ENCODE measurements at regions not wholly inside any gene's neighbourhood (a gene's known extent, or its start where the extent isn't known, plus 50 kb on each side); places are given as distances from the start of the nearest gene placed in this dataset.
A peak's percentile ranks its signal among the peaks of the same experiment; 100 is the strongest.
"Not testable (repeated sequence)": the region's sequence is repeated elsewhere in the genome, so short reads cannot be mapped to it uniquely, and the experiment has no call there.

DNA sequence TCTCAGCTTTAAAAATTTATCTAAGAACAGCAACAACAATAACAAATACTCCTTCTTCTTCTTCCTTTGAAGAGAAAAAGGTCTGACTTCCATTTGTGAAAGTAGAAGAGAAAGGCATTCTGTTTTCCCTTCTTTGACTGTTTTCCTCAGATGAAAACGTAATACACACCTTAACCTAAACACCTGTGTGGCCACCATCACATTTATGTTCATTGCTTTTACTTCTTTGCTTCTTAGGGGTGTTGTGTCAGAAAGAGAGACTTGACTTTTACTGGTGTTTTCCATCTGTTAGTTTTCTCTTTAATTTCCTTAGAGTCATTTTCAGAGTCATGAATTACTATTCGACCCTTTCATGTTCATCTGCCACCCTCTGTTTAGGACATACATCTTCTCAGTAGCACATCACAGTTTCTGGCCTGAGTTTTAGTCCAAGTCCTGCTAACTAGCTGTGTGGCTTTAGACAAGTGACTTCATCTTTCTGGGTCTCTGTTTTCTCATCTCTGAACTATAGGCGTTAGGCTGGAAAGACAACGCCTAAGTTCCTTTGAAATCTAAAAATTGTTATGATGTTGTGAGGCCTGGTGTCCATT is 283.8 kb downstream of the GATA3 start:
- no peak for DNase-seq (ENCODE audit: low read depth in 2 of 2)

DNA sequence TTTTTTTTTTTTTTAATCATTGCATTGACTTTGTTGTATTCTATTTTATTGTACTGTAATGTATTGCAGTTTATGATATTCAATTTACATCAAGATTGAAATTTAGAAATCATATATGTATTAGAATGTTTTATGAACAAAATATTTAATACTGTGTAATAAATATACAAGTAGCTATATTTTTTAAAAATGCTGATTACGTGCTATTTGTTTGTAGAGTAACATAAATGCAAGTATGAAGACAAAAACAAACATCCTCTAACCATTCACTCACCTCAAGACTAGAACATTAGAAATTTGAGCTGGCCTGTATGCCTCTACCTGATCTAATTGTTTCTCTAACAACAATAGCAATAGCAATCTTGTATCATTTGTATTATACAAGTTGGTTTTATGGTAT is 290.3 kb downstream of the GATA3 start:
- no peak for DNase-seq (ENCODE audit: low read depth in 2 of 2)

DNA sequence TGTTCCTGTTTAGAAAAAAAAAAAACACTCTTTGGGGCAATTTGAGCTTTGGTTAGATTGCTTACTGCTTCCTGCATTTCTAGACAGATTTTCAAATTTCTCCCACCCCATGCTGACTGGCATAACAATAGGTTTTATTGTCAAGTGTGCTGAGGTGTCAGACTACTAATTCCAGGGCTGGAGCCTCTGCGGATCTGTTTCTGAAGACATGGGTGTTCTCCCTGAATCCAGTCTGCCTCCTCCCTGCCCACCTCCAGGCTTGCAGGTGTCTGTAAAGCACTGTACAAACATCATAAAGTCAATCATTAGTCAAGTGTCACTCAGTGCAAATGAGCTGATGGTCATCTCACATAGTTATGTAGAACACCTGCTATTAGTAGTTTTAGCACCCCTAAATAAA is 292.4 kb downstream of the GATA3 start:
- no peak for DNase-seq (ENCODE audit: low read depth in 2 of 2)

- DNase-seq (ENCODE audit: low read depth in 2 of 2): not testable (repeated sequence)
Observed at GRCh38 chr10:8347614-8348013, 293.1 kb downstream of the GATA3 start.

GRCh38 chr10:8349610-8350249 is 295.2 kb downstream of the GATA3 start:
- no peak for DNase-seq (ENCODE audit: low read depth in 2 of 2)

- DNase-seq (ENCODE audit: low read depth in 2 of 2): no peak
Observed at GRCh38 chr10:8350250-8350967, 295.9 kb downstream of the GATA3 start.

DNA sequence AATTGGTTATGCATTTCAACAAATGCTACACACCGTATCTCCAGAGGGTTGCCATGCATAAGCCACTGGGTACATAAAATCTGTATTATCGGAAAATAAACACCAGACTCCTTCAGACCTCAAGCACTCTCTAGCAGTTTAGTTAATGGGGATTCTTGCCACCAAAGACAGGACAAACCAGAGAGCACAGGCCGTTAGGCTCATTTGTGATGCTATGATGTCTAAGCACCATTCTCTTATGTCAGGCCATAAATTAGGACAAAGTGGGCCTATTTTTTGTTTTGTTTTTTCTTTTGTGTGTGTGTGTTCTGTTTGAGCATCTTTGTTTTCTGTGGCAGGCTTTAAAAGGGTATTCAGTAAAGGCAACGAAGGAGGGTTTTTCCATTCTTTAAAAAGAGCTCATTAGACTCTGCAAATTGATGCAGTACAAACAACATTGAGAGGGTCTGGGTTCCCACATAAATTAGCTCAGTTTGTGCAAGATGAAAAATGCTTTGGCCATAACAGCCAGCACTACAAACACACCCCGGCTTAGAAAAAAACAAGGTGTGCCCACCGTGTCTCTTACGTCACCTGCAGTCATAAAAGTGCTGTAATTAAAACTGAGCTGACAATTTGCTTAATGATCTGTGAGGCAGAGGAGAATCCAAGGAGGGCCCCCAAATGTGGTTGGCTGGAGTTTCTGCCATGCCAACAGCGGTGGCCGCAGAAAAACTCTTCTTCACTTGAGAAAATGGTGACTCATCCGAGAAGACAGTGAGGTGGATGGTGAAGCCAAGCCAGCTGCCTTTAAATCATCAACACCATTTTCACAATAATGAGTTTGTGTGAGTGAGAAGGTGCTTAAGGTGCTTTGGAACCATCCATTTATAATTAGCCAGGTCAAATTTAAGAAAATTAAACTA is 297.9 kb downstream of the GATA3 start:
- DNase-seq (ENCODE audit: low read depth in 2 of 2): no peak

DNA sequence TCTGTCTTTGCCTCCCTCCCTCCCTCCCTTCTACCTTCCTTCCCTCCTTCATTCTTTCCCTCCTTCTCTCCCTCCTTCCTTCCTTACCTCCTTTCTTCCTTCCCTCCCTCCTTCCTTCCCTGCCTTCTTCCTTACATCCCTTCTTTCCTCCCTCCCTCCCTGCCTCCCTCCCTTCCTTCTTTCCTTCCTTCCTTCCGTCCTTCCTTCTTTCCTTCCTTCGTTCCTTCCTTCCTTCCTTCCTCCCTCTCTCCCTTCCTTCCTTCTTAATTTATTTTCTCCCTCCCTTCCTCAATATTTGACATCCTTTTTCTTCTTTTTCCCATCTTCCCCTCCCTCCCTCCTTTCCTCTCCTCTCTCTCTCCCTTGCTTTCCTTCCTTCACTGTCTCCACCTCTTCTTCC is 301.8 kb downstream of the GATA3 start:
- DNase-seq (ENCODE audit: low read depth in 2 of 2): no peak

- DNase-seq (ENCODE audit: low read depth in 2 of 2): no peak
Observed at GRCh38 chr10:8359467-8359866, 305.0 kb downstream of the GATA3 start.

GRCh38 chr10:8360365-8360764 is 305.9 kb downstream of the GATA3 start:
- DNase-seq (ENCODE audit: low read depth in 2 of 2): no peak

DNA sequence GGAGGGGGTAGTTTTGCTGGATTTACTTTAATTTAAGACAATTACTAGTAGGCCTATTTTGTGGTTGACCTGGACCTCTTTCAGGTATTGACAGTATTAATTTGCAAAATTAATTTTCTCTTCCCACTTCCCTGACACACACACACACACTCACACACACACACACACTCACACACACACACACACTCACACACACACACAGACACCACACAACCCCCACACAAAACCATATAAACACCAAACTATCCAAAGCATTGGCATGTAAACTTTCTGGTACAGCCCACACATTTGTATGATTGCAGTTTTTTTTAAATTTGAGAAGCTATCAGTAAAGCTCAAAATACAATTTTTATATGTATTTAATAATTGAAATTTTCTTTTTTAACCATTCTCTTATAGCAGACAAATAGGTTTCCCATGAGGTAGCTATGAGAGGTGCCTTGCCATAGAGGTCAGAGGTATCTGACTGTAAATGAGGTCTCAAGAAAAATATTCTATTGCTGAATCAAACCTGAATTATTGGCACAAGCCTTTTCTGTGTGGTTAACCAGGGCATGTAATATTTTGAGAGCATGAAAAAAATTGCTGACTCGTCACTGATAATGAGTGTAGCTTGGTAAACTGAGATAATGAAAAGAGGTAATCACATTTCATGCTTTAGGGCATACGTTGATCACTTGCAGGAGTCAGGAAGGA is 306.5 kb downstream of the GATA3 start:
- no peak for DNase-seq (ENCODE audit: low read depth in 2 of 2)

- no peak for DNase-seq (ENCODE audit: low read depth in 2 of 2)
Observed at GRCh38 chr10:8361510-8361844, 307.0 kb downstream of the GATA3 start.

- DNase-seq (ENCODE audit: low read depth in 2 of 2): peak; percentile 26 to 30
Observed at GRCh38 chr10:8365935-8366911, 311.7 kb downstream of the GATA3 start.

- not testable (repeated sequence) for DNase-seq (ENCODE audit: low read depth in 2 of 2)
Observed at GRCh38 chr10:8367672-8368411, 313.4 kb downstream of the GATA3 start.

- DNase-seq (ENCODE audit: low read depth in 2 of 2): no peak
Observed at GRCh38 chr10:8369666-8370065, 315.2 kb downstream of the GATA3 start.

GRCh38 chr10:8374334-8374733 is 319.8 kb downstream of the GATA3 start:
- no peak for DNase-seq (ENCODE audit: low read depth in 2 of 2)

GRCh38 chr10:8375137-8375536 is 320.6 kb downstream of the GATA3 start:
- DNase-seq (ENCODE audit: low read depth in 2 of 2): no peak

DNA sequence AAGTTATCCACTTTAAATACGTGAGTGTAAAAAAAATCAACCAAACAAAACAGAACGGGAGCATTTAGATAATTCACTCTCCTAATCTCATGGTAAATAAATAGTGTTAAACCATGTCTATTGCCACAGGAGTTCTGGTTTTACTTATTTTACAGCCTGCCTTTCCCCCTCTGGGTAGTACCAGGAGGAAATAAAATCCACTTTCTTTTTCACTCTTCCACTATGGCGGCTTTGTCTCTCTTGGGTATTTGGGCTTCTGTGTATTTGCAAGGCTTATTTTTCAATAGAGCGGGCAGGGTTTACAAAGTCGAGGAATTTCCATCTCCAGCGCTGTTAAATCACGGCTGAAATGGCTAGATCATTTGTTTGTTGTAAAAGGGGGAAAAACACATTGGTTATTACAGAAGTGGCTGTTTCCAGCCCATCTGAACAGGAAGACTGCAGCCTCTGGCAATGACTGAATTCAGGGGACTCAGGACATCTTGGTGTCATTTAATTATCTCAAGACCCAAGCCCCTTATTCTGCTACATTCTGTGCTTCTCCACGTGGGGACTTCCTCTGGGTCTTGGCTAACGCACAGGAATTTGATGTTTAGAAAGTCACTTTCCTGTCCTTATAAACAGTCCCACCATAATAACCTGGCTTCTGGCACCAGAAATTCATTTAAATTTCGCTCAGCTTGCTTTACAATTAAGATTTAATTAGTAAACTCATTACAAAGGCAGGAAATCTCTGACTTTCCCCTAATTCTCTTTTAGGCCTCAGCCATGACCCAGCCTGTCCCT is 323.9 kb downstream of the GATA3 start:
- DNase-seq (ENCODE audit: low read depth in 2 of 2): no peak
